ENCODE measurements at regions not wholly inside any gene's neighbourhood (a gene's known extent, or its start where the extent isn't known, plus 50 kb on each side); places are given as distances from the start of the nearest gene placed in this dataset.
"Not testable (repeated sequence)": the region's sequence is repeated elsewhere in the genome, so short reads cannot be mapped to it uniquely, and the experiment has no call there.

GRCh38 chr5:50302815-50303490 is 138.1 kb downstream of the EMB start:
- TF ChIP-seq CTCF (IDR thresholded peaks at IDR 0.05; ENCODE audit: insufficient read depth, low read depth, low read length), result no peak
- DNase-seq (ENCODE audit: low read depth), result no peak
- no peak overlapping the region for H3K4me3 ChIP-seq (ENCODE audit: low read depth, low read length)

GRCh38 chr5:50301756-50302155 is 139.3 kb downstream of the EMB start:
- DNase-seq (ENCODE audit: low read depth), result no peak
- H3K4me3 ChIP-seq (ENCODE audit: low read depth, low read length), result no peak overlapping the region
- TF ChIP-seq CTCF (IDR thresholded peaks at IDR 0.05; ENCODE audit: insufficient read depth, low read depth, low read length), result no peak

GRCh38 chr5:50300878-50301277 is 140.2 kb downstream of the EMB start:
- no peak for DNase-seq (ENCODE audit: low read depth)
- no peak for TF ChIP-seq CTCF (IDR thresholded peaks at IDR 0.05; ENCODE audit: insufficient read depth, low read depth, low read length)
- no peak overlapping the region for H3K4me3 ChIP-seq (ENCODE audit: low read depth, low read length)

- DNase-seq (ENCODE audit: low read depth), result no peak
- no peak overlapping the region for H3K4me3 ChIP-seq (ENCODE audit: low read depth, low read length)
- TF ChIP-seq CTCF (IDR thresholded peaks at IDR 0.05; ENCODE audit: insufficient read depth, low read depth, low read length), result no peak
These were observed 141.2 kb downstream of the EMB start for GRCh38 chr5:50299896-50300295.

GRCh38 chr5:50292735-50293394 is 148.2 kb downstream of the EMB start:
- no peak overlapping the region for H3K4me3 ChIP-seq (ENCODE audit: low read depth, low read length)
- TF ChIP-seq CTCF (IDR thresholded peaks at IDR 0.05; ENCODE audit: insufficient read depth, low read depth, low read length), result no peak
- no peak for DNase-seq (ENCODE audit: low read depth)

GRCh38 chr5:50280461-50280860 is 160.6 kb downstream of the EMB start:
- not testable (repeated sequence) for DNase-seq (ENCODE audit: low read depth); H3K4me3 ChIP-seq (ENCODE audit: low read depth, low read length)
